Cardiac septum (tissue), 1 donor: ENCODE measurements at regions not wholly inside any gene's neighbourhood (a gene's known extent, or its start where the extent isn't known, plus 50 kb on each side); places are given as distances from the start of the nearest gene placed in this dataset.

Experiments used
- DNase-seq: peaks from one replicate; pipeline ENCODE4 v3.0.0-alpha.2; 2020; ENCODE audit warnings: low spot score
- intact Hi-C: fragments of 100-400 bp; cut with DNase I; formaldehyde crosslinking; loops from one replicate; pipeline ENCODE4 v1.14.0; 2022
- donor health status: DM: no; HTN: no; CAD: no.

DNA sequence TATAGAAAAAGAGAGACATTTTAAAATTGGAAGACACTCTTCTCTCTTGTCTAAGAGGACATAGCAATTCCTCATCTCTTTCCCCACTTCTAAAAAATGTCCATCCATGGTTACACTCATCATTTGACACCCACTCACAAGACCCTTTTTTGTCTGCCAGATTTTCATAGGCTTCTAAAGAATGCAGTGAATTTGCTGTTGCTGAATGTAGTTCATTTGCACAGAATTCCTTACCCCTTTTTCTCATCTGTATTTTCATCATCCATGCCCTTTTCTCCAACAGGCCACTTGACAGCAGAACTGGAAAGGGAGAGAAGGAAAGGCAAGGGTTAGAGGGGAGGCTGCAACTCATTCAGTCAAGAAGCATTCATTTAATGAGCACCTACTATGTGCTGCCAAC is 128.0 kb downstream of the NUAK1 start:
- intact Hi-C loops = no loop called here
- no peak for DNase-seq
